Pancreas (tissue), 10 donors: ENCODE measurements at regions not wholly inside any gene's neighbourhood (a gene's known extent, or its start where the extent isn't known, plus 50 kb on each side); places are given as distances from the start of the nearest gene placed in this dataset.

ENCODE experiments used
- ATAC-seq, 4 donors: fragments of 200-7000 bp; cut with Tn5 transposase; one replicate each; pipeline versions ENCODE4 v1.8.0 to v1.9.1; 2020; ENCODE audit warnings: mild to moderate bottlenecking in 4 of 4, moderate library complexity in 4 of 4
- DNase-seq, 6 donors: peaks; one replicate each; pipeline ENCODE4 v3.0.0-alpha.2; 2020
- FAIRE-seq: peaks from 2 replicates; lab custom pipeline; 2012; peaks lifted over from hg19 to GRCh38; lab: Jason Lieb, UNC
- H3K27ac ChIP-seq, 4 donors: fragments of 200-600 bp; sonication (generic); 1 replicate in 3 of 4; 2 replicates in 1 of 4; pipeline versions ENCODE4 v1.5.0 to v1.8.0; 2020
- H3K27me3 ChIP-seq, 4 donors: fragments of 200-600 bp; one replicate each; pipeline ENCODE4 v1.8.0; 2021
- H3K36me3 ChIP-seq, 3 donors: fragments of 200-600 bp; sonication (generic) in 1 of 3; one replicate each; pipeline versions ENCODE4 v1.5.0 to v1.8.0; 2020 to 2021
- H3K4me1 ChIP-seq, 3 donors: fragments of 200-600 bp; one replicate each; pipeline ENCODE4 v1.8.0; 2021
- H3K4me3 ChIP-seq, 4 donors: fragments of 200-600 bp; sonication (generic) in 2 of 4; one replicate each; pipeline versions ENCODE4 v1.5.0 to v1.8.0; 2020 to 2021
- H3K9me3 ChIP-seq, 4 donors: fragments of 200-600 bp; one replicate each; pipeline ENCODE4 v1.8.0; 2021
- CTCF ChIP-seq, 4 donors: fragments of 200-600 bp; sonication (generic) in 3 of 4; IDR thresholded peaks; one replicate each; pipeline versions ENCODE4 v1.5.0 to v1.8.0; 2021; ENCODE audit warnings: antibody characterized with exemption in 4 of 4
- WGBS, 2 donors: extraction: QIAGEN DNeasy Blood & Tissue Kit; methylation state at CpG; one replicate each; pipeline ENCODE4 v1.1.7; 2013; 5-methylcytosine and 5-hydroxymethylcytosine counted together
- intact Hi-C, 3 donors: fragments of 100-400 bp; cut with DNase I; formaldehyde crosslinking; loops; one replicate each; pipeline versions ENCODE4 v1.11.1 to v1.14.2; 2022
- donor health status: healthy with polysubstance abuse.
- donor health status: DM: no; HTN: no; CAD: no; lungs with moderate emphysema.
- donor health status: DM: no; HTN: no; CAD: no.
- donor health status: control.
- donor health status: control.
- donor health status: Bipolar disorder and iron deficiency.
- donor health status: DM: yes; HTN: yes; CAD: no.
- donor health status: DM: no; HTN: no; CAD: no.
- donor health status: DM: no; HTN: no; CAD: no.
- donor health status: DM: yes; HTN: yes; CAD: no.

- no peak for ATAC-seq
- H3K4me3 ChIP-seq = peak overlapping the region in 2 of 4 donors; percentile 25 to 30
- no peak for TF ChIP-seq CTCF (IDR thresholded peaks at IDR 0.05)
- intact Hi-C loops = no loop called here
- WGBS, 2 donors = 87% methylated on average over 19 of the region's 19 CpGs
- H3K4me1 ChIP-seq = peaks cover 27 to 31% (median 29%) of the 10 kb centered on the region in 3 donors
- H3K9me3 ChIP-seq = no peaks in the 10 kb centered on the region
- no peak for FAIRE-seq
- no peaks in the 10 kb centered on the region for H3K27me3 ChIP-seq
- H3K36me3 ChIP-seq = no peaks in the 10 kb centered on the region
- peak in 2 of 6 donors; percentile 42 to 59 for DNase-seq
- peak overlapping the region in 3 of 4 donors; percentile 56 to 86 (median 85) for H3K27ac ChIP-seq
These were observed 86.5 kb upstream of the DIO3 start for GRCh38 chr14:101474563-101475455.

GRCh38 chr14:101475456-101476257 lies 85.6 kb upstream of the DIO3 start:
- DNase-seq (peak; percentile 55 to 74 (median 63)), FAIRE-seq (no peak), ATAC-seq (peak; percentile 65 to 77 (median 72))
- WGBS, 2 donors = 19 to 23% methylated on average over 25 to 26 of the region's 26 CpGs
- Histone ChIP-seq H3K4me3 (peak overlapping the region in 2 of 4 donors; percentile 25 to 30), H3K27me3 (no peaks in the 10 kb centered on the region), H3K27ac (peak overlapping the region; percentile 56 to 86 (median 82)), H3K9me3 (no peaks in the 10 kb centered on the region), H3K36me3 (no peaks in the 10 kb centered on the region), H3K4me1 (peaks cover 27 to 38% (median 29%) of the 10 kb centered on the region in 3 donors)
- TF ChIP-seq CTCF (IDR thresholded peaks at IDR 0.05) = no peak
- intact Hi-C loops = no loop called here

- Histone ChIP-seq H3K36me3 (no peaks in the 10 kb centered on the region), H3K4me1 (peaks cover 27 to 44% (median 29%) of the 10 kb centered on the region in 3 donors), H3K27ac (peak overlapping the region; percentile 56 to 86 (median 82)), H3K9me3 (no peaks in the 10 kb centered on the region), H3K4me3 (peak overlapping the region in 2 of 4 donors; percentile 25), H3K27me3 (no peaks in the 10 kb centered on the region)
- no peak for FAIRE-seq
- TF ChIP-seq CTCF (IDR thresholded peaks at IDR 0.05) = no peak
- intact Hi-C loops = no loop called here
- ATAC-seq = peak; percentile 71 to 77 (median 74)
- peak in 5 of 6 donors; percentile 64 to 74 (median 73) for DNase-seq
- 28 to 29% methylated on average over 9 of the region's 9 CpGs for WGBS, 2 donors
These were observed 84.9 kb upstream of the DIO3 start for GRCh38 chr14:101476258-101476915.

GRCh38 chr14:101476916-101477553 lies 84.3 kb upstream of the DIO3 start:
- Histone ChIP-seq H3K36me3 (no peaks in the 10 kb centered on the region), H3K4me3 (peak overlapping the region in 2 of 4 donors; percentile 25), H3K27me3 (no peaks in the 10 kb centered on the region), H3K27ac (peak overlapping the region; percentile 56 to 86 (median 82)), H3K4me1 (peaks cover 27 to 44% (median 29%) of the 10 kb centered on the region in 3 donors), H3K9me3 (no peaks in the 10 kb centered on the region)
- ATAC-seq (peak; percentile 83 to 89 (median 86)), FAIRE-seq (no peak), DNase-seq (peak; percentile 72 to 93 (median 90))
- 19% methylated on average over 14 of the region's 14 CpGs for WGBS, 2 donors
- intact Hi-C loops = no loop called here
- no peak for TF ChIP-seq CTCF (IDR thresholded peaks at IDR 0.05)
